ENCODE measurements at regions not wholly inside any gene's neighbourhood (a gene's known extent, or its start where the extent isn't known, plus 50 kb on each side); places are given as distances from the start of the nearest gene placed in this dataset.

DNA sequence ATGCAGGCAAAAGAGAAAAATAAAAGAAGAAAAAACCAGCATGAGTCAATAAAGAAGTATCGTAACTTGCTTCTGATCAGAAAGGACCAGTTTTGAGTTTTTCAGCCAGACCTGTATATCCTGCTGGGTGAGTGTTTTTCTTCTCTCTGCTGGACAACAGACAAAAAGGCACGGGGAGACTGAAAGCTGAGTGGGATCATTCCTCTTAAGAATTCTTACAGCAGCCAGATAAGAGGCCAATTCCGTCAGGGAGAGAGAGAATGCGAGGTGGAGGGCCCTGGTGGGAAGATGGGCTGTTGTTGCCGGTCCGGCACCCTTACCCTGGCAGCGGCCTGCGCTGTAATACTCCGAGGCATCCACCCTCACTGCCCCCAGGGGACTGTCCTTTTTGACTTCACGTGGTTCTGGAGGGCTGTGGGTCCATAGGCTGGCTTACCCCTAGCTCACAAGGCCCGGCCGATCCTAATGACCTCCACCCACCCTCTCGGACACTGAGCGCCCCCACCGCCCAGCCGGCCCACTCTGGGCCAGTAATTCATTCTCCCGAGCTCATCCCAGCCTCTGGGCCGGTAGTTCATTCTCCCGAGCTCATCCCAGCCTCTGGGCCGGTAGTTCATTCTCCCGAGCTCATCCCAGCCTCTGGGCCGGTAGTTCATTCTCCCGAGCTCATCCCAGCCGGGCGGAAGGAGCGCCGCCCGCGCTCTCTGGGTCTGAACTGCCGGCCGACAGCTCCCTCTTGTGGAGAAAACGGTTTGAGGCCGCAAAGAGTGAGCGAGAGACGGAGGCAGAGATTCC lies 118.3 kb upstream of the SIRPA start:
- no peaks in the 10 kb centered on the region for H3K36me3 ChIP-seq
- intact Hi-C loops (cut with micrococcal nuclease), result no loop called here
- H3K4me1 ChIP-seq, result peaks cover 12% of the 10 kb centered on the region
- TF ChIP-seq, protein P1, sequence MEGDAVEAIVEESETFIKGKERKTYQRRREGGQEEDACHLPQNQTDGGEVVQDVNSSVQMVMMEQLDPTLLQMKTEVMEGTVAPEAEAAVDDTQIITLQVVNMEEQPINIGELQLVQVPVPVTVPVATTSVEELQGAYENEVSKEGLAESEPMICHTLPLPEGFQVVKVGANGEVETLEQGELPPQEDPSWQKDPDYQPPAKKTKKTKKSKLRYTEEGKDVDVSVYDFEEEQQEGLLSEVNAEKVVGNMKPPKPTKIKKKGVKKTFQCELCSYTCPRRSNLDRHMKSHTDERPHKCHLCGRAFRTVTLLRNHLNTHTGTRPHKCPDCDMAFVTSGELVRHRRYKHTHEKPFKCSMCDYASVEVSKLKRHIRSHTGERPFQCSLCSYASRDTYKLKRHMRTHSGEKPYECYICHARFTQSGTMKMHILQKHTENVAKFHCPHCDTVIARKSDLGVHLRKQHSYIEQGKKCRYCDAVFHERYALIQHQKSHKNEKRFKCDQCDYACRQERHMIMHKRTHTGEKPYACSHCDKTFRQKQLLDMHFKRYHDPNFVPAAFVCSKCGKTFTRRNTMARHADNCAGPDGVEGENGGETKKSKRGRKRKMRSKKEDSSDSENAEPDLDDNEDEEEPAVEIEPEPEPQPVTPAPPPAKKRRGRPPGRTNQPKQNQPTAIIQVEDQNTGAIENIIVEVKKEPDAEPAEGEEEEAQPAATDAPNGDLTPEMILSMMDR (IDR thresholded peaks at IDR 0.05; ENCODE audit: borderline replicate concordance), result peak; percentile 88
- peaks cover 9% of the 10 kb centered on the region for H3K27me3 ChIP-seq (ENCODE audit: low read depth)
- peak overlapping the region; percentile 76 for H3K4me3 ChIP-seq
- peak; percentile 90 for DNase-seq
- H3K9me3 ChIP-seq (replicated peaks), result no peaks in the 10 kb centered on the region
- peak overlapping the region; percentile 53 for H3K27ac ChIP-seq (replicated peaks)

DNA sequence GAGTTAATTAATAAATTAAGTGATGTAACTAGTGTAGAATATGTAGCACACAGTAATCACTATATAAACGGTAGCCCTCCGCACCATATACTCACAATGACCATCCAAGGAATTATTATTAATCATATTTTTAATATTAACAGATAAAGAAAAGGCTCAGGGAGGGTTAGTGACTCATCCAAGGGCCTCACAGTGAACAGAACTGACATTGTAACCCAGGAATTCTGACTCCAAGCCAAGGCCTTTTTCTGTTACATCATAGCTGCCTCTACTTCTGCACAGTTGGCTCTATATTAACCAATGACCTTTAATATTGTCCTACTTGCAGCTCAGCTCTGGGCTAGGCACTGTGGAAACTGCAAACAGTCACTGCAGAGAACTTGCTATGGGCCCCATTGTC lies 117.5 kb upstream of the SIRPG start:
- DNase-seq, result no peak
- H3K27ac ChIP-seq (replicated peaks), result no peak overlapping the region

DNA sequence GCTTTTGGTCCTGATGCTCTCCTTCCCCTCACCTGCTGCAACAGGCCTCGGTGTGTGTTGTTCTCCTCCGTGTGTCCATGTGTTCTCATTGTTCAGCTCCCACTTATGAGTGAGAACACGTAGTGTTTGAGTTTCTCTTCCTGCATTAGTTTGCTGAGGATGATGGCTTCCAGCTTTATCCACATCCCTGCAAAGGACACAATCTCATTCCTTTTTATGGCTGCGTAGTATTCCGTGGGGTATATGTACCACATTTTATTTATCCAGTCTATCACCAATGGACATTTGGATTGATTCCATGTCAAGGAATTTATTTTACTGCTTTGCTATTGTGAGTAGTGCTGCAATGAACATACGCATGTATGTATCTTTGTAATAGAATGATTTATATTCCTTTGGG lies 116.9 kb upstream of the SIRPG start:
- intact Hi-C loops (cut with micrococcal nuclease), result no loop called here
- TF ChIP-seq, protein P1 (IDR thresholded peaks at IDR 0.05; ENCODE audit: borderline replicate concordance), result no peak
- Histone ChIP-seq H3K4me3 (no peak overlapping the region), H3K27me3 (ENCODE audit: low read depth) (no peaks in the 10 kb centered on the region), H3K27ac (replicated peaks) (no peak overlapping the region), H3K9me3 (replicated peaks) (no peaks in the 10 kb centered on the region), H3K36me3 (no peaks in the 10 kb centered on the region), H3K4me1 (peaks cover 12% of the 10 kb centered on the region)
- no peak for DNase-seq

More for the DNA sequence above, 117.5 kb upstream of the SIRPG start:
- Histone ChIP-seq H3K4me3 (no peak overlapping the region), H3K9me3 (replicated peaks) (no peaks in the 10 kb centered on the region), H3K36me3 (no peaks in the 10 kb centered on the region), H3K27me3 (ENCODE audit: low read depth) (no peaks in the 10 kb centered on the region), H3K4me1 (peaks cover 12% of the 10 kb centered on the region)
- intact Hi-C loops (cut with micrococcal nuclease), result no loop called here
- TF ChIP-seq, protein P1 (IDR thresholded peaks at IDR 0.05; ENCODE audit: borderline replicate concordance), result no peak

DNA sequence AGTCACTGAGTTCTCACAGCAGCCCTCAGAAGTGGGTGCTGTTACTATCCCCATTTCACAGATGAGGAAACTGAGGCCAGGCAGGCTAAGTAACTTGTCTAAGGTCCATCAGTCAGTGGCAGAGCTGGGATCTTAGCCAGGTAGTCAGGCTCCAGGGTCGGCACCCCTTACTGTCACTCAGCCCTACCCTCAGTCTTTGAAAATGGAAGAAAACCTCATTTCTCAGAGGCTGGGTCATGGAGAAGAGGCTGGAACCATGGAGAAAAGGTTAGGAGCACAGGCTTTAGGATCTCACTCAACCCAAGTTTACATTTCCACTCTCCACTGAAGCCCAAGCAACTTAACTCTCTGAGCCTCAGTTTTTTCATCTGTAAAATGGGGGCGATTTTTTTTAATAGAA lies 116.2 kb upstream of the SIRPG start:
- Histone ChIP-seq H3K4me1 (peaks cover 12% of the 10 kb centered on the region), H3K27me3 (ENCODE audit: low read depth) (no peaks in the 10 kb centered on the region), H3K36me3 (no peaks in the 10 kb centered on the region), H3K9me3 (replicated peaks) (no peaks in the 10 kb centered on the region), H3K4me3 (no peak overlapping the region), H3K27ac (replicated peaks) (no peak overlapping the region)
- TF ChIP-seq, protein P1 (IDR thresholded peaks at IDR 0.05; ENCODE audit: borderline replicate concordance), result no peak
- DNase-seq, result no peak
- intact Hi-C loops (cut with micrococcal nuclease), result no loop called here

DNA sequence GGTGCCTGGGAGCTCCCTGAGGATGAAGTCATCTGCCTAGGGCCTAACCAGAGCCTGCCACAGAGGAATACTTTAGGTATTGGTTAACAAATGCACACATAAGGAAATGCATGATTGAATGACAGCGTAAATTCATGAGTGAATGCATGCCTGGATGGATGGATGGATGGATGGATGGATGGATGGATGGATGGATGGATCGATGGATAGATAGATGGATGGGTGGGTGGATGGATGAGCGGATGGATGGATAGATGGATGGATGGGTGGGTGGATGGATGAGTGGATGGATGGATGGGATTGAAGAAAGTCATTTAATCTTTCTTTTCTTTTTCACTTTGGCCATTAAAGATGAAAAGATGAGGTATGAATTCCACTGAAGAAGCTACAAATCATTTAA lies 111.9 kb upstream of the SIRPG start:
- H3K4me3 ChIP-seq, result no peak overlapping the region
- no peak overlapping the region for H3K27ac ChIP-seq (replicated peaks)
- H3K36me3 ChIP-seq, result no peaks in the 10 kb centered on the region
- intact Hi-C loops (cut with micrococcal nuclease), result no loop called here
- no peaks in the 10 kb centered on the region for H3K9me3 ChIP-seq (replicated peaks)
- H3K4me1 ChIP-seq, result peaks cover 3% of the 10 kb centered on the region
- TF ChIP-seq, protein P1 (IDR thresholded peaks at IDR 0.05; ENCODE audit: borderline replicate concordance), result no peak
- DNase-seq, result no peak
- H3K27me3 ChIP-seq (ENCODE audit: low read depth), result no peaks in the 10 kb centered on the region
